HG02981 (cell line): ENCODE measurements at regions not wholly inside any gene's neighbourhood (a gene's known extent, or its start where the extent isn't known, plus 50 kb on each side); places are given as distances from the start of the nearest gene placed in this dataset.
"Not testable (repeated sequence)": the region's sequence is repeated elsewhere in the genome, so short reads cannot be mapped to it uniquely, and the experiment has no call there.

Experiments used
- ATAC-seq: cut with Tn5 transposase; IDR thresholded peaks from one replicate; pipeline ENCODE4 v1.9.1; 2021; ENCODE audit warnings: mild to moderate bottlenecking, moderate library complexity; ENCODE audit not compliant: unreplicated experiment

DNA sequence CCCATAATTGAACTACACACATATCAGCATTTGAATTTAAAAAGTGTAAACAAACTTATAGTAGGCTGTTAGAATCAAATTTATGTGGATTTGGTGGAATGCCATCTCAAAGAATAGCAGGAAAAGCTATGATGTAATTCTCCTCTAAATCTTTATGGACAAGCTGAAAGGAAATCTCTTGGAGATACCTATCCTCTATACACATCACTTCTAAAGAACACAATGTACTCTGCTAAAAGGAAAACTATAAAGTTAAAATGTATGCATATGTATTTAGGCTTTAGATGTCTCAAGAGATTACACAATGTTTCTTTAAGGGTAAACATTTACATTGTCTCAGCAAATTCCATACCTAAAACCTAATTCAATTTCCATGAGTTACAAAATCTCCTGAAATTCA lies 323.3 kb downstream of the CRPPA start:
- no peak for ATAC-seq

DNA sequence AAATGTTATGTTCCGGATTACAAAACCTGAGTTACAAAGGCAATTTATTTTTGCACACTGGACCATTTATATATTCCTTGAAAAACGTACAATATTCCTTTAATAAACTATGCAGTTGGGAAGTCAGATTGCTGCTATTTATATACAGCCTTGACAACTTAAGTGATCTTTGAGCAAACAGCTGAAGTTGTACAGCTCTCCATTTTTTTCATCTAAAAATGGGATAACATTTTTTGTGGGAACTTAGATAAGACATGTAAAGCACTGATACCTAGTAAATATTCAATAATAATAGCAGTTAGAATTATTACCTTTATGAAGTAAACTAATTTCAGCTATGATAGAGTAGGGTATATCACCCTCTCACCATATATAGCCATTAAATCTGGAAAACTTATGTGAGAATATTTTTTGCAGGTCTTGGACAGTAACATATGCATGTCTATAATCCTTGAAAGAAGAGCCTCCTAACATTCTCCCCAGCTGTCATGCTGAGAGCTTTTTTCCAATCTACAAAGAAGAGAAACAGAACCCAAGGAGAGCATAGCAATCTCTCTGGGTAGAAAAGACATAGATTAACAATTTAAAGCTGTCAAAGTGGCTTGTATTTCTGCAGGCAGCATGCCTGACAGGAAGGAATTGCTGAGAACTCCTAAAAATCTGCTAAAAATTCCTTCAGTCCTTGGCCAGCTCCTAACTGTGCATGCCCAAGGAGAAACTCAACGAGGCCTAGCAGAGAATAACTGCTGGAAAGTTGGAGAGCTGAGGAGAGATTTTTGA lies 326.0 kb downstream of the CRPPA start:
- no peak for ATAC-seq

DNA sequence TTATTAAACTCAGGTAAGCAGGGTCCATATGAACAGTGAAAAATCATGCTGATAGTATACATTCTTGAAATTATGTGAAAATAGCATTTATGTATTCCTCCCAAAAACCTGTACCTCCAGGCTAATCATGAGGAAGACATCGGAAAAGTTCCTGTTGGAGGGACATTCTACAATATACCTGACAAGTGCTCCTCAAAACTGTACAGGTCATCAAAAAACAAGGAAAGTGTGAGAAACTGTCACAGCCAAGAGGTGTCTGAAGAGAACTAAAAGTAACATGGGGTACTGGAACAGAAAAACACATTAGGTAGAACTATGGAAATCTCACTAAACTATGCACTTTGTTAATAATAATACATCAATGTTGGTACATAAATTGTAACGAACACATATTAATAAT lies 326.7 kb downstream of the CRPPA start:
- ATAC-seq = no peak

DNA sequence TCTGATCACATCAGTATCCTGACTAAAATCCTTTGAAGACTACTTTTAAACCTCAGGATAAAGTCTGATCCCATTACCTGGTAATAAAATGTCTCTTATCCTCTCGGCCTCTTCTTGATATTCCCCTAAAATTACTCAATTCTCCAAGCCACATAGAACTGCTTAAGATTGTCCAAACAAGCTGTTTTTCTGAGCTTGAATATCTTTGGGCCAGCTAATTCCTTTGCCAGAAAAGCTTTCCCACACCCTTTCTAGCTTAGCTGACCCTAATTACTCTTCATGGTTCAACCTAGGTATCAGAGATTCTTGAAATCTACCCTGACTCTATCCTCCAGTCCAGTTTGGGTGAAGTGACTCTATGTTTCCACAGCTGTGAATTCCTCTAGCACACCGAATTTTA lies 328.6 kb downstream of the CRPPA start:
- ATAC-seq = no peak

DNA sequence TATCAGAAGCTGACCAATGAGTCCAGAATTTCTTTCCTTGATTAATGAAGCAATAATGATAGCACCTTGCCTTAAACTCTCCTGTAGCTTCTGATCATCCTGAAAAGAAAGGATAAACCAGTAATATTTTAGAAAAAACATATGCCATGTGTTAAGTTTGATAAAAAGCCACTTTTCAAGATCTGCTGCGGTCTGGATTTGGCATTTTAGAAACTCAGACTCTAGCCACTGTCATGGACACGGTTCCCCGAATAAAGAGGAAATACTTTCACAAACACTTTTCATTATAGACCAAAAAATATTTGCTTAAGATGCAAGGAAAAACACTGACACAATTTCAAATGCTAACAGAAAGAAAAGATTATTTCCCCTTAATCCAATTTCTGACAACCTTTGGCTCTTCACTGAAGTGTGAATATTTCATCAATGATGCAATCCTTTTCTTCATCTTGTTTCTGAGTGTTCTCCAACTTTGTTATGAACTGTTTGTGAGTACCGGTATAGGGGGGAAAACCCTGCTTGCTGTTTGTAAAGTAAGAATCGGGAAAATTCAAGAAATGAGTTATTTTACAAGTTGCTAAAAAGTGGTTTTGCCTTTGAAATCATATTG lies 329.5 kb downstream of the CRPPA start:
- ATAC-seq = no peak

DNA sequence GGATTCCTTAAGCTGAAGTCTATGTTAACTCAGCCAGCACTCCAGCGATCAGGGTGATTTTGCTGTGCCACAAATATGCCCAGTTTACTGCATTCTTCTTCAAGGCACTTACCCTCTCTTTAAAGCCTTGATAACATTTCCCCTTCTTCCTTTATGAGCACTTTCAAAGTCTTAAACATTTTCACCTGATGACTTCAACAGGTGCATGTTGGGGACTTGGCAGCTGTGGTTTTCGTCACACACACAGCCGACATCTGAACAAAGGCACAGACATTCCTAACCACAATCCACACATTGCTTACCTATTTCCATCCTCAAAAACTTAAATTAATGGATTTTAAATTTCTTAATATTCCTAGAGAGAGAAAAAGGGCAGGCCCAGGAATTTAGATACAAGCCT lies 331.5 kb downstream of the CRPPA start:
- ATAC-seq = no peak

DNA sequence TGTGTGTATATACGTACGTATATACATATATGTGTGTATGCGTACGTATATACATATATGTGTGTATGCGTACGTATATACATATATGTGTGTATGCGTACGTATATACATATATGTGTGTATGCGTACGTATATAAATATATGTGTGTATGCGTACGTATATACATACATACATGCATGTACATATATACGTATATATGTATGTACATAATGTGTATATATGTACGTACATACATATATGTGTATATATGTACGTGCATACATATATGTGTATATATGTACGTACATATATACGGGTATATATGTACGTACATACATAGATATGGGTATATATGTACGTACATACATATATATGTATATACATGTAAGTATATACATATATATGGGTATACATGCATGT lies 332.1 kb downstream of the CRPPA start:
- no peak for ATAC-seq

DNA sequence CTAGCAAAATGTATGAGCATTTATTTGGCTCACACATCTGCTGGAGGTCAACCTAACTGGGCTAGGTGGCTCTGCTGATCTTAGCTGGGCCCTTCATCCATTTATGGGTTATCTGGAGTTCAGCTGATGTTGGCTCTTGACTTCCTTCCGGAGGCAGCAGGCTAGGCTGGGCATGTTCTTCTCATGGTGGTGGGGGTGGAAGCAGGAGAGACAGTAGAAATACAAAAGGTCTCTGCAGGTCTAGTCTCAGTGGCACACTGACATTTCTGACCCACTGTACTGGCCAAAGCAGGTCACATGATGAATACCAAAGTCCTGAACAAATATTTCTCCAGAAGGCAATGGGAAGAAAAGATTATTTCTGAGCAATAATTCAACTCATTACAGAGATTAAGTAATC lies 334.6 kb downstream of the CRPPA start:
- ATAC-seq = no peak

DNA sequence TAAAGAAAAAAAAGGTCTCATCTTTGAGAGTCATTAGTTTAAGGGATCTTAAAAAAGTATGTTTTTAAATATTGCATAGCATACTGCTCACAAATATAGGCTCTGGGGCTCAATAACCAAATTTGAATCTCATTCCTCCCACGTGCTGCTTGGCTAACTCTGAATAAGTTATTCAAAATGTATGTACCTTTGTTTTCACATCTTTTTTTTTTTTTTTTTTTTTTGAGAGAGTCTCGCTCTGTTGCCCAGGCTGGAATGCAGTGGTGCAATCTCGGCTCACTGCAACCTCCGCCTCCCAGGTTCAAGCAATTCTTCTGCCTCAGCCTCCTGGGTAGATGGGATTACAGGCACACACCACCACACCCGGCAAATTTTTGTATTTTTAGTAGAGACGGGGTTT lies 335.6 kb downstream of the CRPPA start:
- ATAC-seq = not testable (repeated sequence)

DNA sequence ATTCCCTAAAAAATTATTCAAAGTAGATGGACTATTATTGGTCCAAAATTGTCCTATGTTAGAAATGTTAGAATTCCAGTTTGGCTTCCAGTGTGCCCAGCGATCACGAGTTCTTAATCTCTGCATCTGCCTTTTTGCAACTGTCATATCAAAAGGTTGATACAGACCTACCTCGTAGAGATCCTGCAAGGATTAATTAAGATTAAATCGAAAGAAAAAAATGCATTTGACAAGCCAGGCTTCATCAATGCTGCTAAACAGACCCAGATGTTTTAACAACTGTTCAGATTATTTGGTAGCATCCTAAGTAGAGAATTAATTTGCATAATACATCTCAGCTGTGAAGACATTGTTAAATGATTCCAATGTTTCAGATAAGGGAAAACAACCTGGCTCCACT lies 336.5 kb downstream of the CRPPA start:
- ATAC-seq = no peak

DNA sequence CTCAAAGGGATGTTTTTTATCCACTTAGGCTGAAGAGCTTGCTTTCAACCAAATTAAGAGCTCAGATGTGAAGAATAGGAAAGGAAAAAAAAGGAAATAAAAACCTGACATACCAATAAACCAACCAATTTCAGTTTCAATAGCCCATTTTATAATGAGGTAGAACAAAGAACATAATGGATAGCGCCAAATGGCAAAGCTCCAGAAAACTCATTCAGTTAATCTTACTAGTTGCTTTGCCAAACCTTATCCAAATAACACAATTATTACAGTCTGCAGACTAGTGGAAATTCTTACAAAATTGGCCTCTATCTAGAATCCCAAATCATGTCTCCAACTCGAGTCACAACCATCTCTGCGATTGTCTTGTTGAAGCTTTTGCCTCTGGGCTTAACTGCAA lies 337.0 kb downstream of the CRPPA start:
- no peak for ATAC-seq

DNA sequence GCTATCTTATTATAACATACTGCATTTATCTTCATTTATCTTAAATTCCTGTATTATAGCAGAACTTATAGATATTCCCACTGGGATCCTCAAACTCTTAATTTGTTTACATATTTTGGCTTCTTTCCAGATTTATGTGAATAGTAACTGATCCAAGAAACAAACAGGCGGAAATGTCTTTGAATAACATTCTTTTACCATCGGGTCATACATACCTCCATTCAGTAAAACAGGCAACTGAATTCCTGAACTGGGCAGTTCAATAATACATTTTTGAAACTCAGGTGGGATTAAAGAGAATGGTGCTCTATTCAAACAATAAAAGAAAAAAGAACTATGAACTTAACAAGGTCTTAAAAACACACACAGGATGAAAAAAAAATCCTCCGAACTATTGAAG lies 337.4 kb downstream of the CRPPA start:
- no peak for ATAC-seq

DNA sequence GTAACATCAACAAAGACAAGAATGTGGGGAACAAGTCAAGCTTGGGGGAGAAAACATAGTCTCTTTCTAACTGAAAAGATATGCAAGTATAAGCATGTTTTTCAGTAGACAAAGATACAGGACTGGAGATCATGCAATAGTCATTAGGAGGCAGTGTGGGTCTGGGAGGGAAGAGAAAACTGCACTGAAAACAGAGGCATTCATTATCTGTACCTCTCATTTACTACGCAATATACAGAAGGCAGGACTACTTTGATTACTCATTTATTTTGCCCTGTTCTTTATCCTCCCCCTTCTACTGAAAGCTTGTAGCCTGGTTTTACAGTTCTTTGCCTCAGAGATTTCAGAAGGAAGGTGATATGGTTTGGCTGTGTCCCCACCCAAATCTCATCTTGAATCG lies 341.2 kb downstream of the CRPPA start:
- no peak for ATAC-seq

DNA sequence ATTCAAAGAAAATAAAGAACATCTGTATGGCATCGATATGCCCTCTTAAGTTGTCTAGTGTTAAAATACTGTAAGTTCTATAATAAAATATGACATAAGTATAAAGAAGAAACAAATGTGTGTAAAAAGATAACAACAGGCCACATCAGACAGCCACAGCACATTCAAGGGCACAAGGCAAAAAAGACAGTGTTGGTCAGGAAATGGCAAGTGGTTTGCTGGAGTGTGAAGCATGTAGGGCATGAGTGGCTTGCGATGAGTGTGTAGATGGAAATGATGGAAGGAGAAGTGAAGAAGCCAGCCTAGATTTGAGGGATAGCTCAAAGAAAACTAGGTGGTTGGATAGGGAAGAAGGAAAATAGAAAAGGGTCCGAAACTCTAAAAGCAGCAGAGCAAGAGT lies 341.6 kb downstream of the CRPPA start:
- ATAC-seq = no peak

DNA sequence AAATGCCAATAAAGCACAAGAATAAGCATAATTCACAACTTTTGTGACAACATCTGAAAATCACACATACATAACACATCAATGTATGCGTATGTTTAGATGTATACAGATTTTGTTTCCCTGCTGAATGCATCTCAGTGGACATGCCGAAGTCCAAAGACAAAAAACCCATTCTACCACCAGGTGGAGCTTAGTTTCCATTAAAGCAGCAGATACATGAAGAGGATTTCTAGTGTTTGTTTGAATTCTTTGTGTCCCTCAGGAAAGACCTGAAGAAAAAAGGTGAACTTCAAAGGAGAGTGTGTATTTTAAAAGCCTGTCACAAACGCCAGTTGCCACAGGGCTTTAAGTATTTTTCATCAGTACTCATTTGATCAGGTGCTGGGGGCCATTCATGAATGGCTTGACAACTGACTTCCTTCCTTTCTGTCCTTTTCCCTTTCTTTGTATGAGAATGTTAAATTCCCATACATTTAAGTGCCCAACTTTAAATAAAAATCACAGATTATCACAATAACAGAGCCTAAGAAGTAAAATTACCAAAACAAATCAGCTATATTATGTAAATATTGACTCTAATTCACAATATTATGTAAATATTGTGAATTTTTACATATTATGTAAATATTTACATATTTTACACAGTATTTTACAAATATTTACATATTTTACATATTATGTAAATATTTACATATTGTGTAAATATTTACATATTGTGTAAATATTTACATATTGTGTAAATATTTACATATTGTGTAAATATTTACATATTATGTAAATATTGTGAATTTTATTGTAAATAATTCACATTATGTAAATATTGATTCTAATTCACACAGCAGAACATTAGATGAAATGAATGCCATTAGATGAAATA lies 343.0 kb downstream of the CRPPA start:
- peak; percentile 80 for ATAC-seq

DNA sequence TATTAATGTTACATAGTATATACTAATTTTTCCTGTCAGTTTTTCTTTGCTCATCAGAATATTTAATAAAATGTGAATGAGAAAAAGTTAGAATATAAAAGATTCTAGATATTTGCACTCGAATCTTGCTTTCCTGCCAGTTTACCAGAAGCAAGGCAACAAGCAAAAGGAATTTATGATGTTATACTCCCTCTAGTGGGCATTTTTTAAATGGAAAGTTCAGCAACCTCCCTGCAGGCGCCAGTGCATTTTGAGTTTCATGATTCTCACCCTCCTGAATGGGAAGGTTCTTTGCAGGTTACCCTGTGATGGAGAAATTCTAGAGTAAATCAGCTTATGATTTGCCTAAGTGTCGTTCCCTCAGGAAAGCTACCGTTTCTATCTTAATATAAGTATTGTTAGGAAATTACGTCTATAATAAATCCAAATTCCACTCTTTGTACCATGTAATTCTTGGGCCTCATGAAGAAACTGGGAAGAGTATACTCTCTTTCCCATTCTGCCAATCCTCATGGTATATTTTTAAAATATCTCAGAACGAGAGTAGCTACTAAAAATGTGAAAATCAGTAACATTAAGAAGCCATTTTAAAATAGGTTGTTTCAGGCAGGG lies 350.0 kb downstream of the CRPPA start:
- ATAC-seq = peak; percentile 84

DNA sequence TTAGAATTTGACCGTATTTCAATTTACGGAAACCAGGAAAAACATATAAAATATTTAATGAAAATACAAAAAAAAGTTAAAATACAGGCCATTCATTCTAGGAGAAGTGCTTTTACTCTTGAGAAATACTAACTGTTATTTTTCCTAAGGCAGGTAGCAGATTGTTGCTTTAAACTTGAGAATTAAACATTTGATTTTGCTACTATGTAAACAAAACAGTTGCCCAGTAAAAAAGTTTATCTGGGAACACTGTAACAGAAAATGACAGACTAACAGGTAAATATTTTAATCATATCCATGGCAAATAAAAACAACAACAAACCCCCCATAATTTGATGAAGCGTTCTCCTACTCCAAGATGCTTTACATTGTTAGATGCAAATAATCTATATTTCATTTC lies 350.5 kb downstream of the CRPPA start:
- no peak for ATAC-seq

DNA sequence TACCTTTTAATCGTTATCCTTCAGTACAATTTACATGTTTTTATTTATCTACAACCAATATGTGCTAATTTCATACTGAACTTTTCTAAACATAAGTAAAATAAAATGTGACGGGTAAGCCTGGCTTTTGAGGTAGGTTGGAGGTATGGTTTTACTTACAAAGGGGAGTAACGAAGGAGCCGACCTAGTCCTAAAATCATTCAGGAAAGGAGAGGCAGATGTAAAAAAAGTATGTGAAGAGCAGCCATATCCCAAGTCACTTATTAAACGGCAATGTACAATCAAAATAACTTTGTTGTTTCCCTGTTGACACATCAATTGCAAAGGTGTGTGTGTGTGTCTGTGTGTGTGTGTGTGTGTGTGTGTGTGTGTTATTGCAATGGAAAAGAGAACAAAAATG lies 351.3 kb downstream of the CRPPA start:
- ATAC-seq = no peak

DNA sequence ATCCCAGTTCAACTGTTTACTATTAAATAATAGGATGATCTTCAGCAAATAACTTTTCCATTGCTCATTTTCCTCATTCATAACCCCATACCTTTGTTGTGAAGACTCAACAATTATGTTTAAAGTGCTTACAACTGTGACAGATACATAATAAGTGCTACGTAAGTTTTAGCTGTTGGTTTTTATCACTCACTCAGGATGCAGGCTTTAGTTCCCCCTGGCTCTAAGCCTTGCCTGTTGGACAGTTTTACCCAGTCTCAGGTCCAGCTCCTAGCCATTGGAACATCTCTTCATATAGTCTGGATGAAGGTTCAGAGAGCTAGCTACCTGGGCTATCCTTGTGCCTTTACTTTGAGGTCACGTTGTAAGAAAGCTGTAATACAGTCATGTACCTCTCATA lies 353.2 kb downstream of the CRPPA start:
- no peak for ATAC-seq

DNA sequence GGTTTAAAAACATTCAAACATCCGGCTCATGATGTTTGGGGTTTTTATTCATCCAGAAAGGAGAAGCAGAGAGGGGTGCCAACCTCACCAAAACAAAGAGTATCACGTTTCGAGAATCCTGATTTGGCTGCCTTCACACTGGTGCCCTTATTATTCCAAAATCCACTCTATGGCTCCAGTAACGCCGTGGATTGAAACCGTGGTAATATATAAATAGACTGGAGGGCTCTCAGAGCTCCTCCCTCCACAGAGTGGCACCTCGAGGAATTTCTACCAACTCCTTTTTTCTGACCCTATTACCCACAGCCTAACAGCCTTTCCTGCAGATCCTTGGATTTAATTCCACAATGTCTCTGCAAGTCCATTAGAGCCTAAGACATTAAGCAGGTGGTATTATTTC lies 353.6 kb downstream of the CRPPA start:
- no peak for ATAC-seq

DNA sequence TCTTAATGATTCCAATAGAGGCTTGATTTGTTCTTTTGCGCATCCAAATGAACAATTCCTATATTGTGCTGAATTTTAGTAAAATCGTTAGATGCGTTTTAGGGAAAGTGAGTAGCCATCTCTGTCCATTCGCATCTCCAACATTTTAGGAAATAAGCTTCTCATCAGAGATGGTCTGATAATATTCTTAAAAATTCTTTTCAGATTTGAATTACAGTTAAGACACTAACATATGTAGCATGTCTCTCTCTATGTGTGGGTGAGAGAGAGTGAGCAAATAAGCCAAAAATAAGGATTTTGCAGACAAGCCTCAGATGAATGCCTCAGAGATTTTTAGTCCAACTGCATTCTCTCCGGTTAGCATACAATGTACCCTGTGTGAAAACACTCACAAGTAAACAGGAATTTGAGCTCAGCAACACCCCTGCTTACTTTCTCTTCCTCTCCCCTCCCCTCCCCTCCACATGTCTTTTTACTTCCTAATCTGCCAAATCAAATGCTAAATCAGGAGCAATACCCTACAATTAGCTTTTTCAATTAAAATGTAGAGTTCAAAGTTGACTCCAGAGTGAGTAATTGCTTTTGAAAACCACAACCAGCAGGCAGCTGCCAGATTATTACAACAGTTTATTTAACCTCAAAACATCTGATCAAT lies 354.4 kb downstream of the CRPPA start:
- no peak for ATAC-seq
